Stomach (tissue), 8 donors: ENCODE measurements at regions not wholly inside any gene's neighbourhood (a gene's known extent, or its start where the extent isn't known, plus 50 kb on each side); places are given as distances from the start of the nearest gene placed in this dataset.

Experiments used
- DNase-seq, 2 donors: peaks; one replicate each; pipeline versions ENCODE4 v3.0.0 to v3.0.0-alpha.2; 2013 to 2019
- H3K27ac ChIP-seq, 5 donors: fragments of 200-600 bp in 4 of 5; sonication (generic) in 4 of 5; one replicate each; pipeline ENCODE4 v1.5.1; 2013 to 2019; ENCODE audit warnings: mild to moderate bottlenecking in 1 of 5, moderate library complexity in 1 of 5
- H3K27me3 ChIP-seq, 3 donors: fragments of 200-600 bp; sonication (generic); one replicate each; pipeline ENCODE4 v1.5.1; 2017 to 2019; ENCODE audit warnings: mixed run types in 1 of 3
- H3K36me3 ChIP-seq, 4 donors: fragments of 200-600 bp; sonication (generic); 1 replicate in 3 of 4; 2 replicates in 1 of 4; pipeline ENCODE4 v1.5.1; 2016 to 2019
- H3K4me1 ChIP-seq, 4 donors: fragments of 200-600 bp; sonication (generic); one replicate each; pipeline ENCODE4 v1.5.1; 2016 to 2019
- H3K4me3 ChIP-seq, 4 donors: fragments of 200-600 bp; sonication (generic) in 3 of 4; one replicate each; pipeline ENCODE4 v1.5.1; 2016 to 2019; ENCODE audit warnings: mild to moderate bottlenecking in 1 of 4
- H3K9me3 ChIP-seq, 4 donors: fragments of 200-600 bp; sonication (generic); one replicate each; pipeline ENCODE4 v1.5.1; 2016 to 2019
- CTCF ChIP-seq, 7 experiments: fragments of 450-650 bp in 4 of 7; fragments of 200-600 bp in 3 of 7; sonication (generic) in 3 of 7; IDR thresholded peaks; one replicate each; pipeline ENCODE4 v1.5.1; 2016 to 2019; ENCODE audit warnings: antibody characterized with exemption in 7 of 7, control low read depth in 2 of 7, mild to moderate bottlenecking in 1 of 7
- EP300 ChIP-seq: sonication (generic); formaldehyde crosslinking; IDR thresholded peaks from one replicate; pipeline ENCODE4 v1.6.1; 2017; ENCODE audit warnings: antibody characterized with exemption
- POLR2A ChIP-seq, 4 donors: fragments of 450-650 bp; IDR thresholded peaks; one replicate each; pipeline ENCODE4 v1.6.1; 2016; ENCODE audit warnings: antibody characterized with exemption in 4 of 4, control low read depth in 2 of 4, mild to moderate bottlenecking in 1 of 4, moderate library complexity in 1 of 4
- POLR2AphosphoS5 ChIP-seq, 3 donors: sonication (generic); formaldehyde crosslinking; IDR thresholded peaks; one replicate each; pipeline ENCODE4 v1.6.1; 2016; ENCODE audit warnings: antibody characterized with exemption in 3 of 3
- WGBS, 5 donors: extraction: QIAGEN DNeasy Blood & Tissue Kit in 3 of 5; methylation state at CpG; one replicate each; pipeline versions ENCODE4 v1.1.5 to v1.1.7; 2013 to 2018; 5-methylcytosine and 5-hydroxymethylcytosine counted together
- intact Hi-C: fragments of 100-400 bp; cut with DNase I; formaldehyde crosslinking; loops from one replicate; pipeline ENCODE4 v1.15.1; 2023; ENCODE audit warnings: low total_unique reads
- donor health status: healthy with polysubstance abuse.
- donor health status: Bipolar disorder and iron deficiency.
- donor health status: healthy.

GRCh38 chr7:27305854-27306253 lies 63.3 kb downstream of the EVX1 start:
- no peak for DNase-seq
- 86 to 95% (median 90%) methylated on average over 6 of the region's 6 CpGs for WGBS, 5 donors
- no peaks in the 10 kb centered on the region for H3K36me3 ChIP-seq
- H3K9me3 ChIP-seq: no peaks in the 10 kb centered on the region
- H3K4me1 ChIP-seq: no peaks in the 10 kb centered on the region
- TF ChIP-seq EP300: no peak
- no peak for TF ChIP-seq POLR2AphosphoS5 (IDR thresholded peaks at IDR 0.05)
- TF ChIP-seq POLR2A (IDR thresholded peaks at IDR 0.05): no peak
- no peak for TF ChIP-seq CTCF (IDR thresholded peaks at IDR 0.05)
- no peaks in the 10 kb centered on the region for H3K27me3 ChIP-seq
- intact Hi-C loops: no loop called here
- H3K4me3 ChIP-seq: no peak overlapping the region
- H3K27ac ChIP-seq: no peak overlapping the region

GRCh38 chr7:27312820-27313219 lies 70.2 kb downstream of the EVX1 start:
- TF ChIP-seq CTCF (IDR thresholded peaks at IDR 0.05) (no peak), POLR2A (IDR thresholded peaks at IDR 0.05) (no peak), EP300 (no peak), POLR2AphosphoS5 (IDR thresholded peaks at IDR 0.05) (no peak)

GRCh38 chr7:27314111-27314510 lies 71.5 kb downstream of the EVX1 start:
- peaks cover 0 to 6% (median 5%) of the 10 kb centered on the region in 4 donors for H3K9me3 ChIP-seq
- peaks cover 0 to 5% (median 0%) of the 10 kb centered on the region in 4 donors for H3K4me1 ChIP-seq
- no peak for TF ChIP-seq POLR2A (IDR thresholded peaks at IDR 0.05)
- no peak for TF ChIP-seq CTCF (IDR thresholded peaks at IDR 0.05)
- no peak for TF ChIP-seq EP300
- TF ChIP-seq POLR2AphosphoS5 (IDR thresholded peaks at IDR 0.05): no peak
- DNase-seq: peak in 1 of 2 donors; percentile 78
- WGBS, 5 donors: 23 to 37% (median 30%) methylated on average over 3 of the region's 3 CpGs
- peaks cover 0 to 36% (median 0%) of the 10 kb centered on the region in 3 donors for H3K27me3 ChIP-seq
- H3K36me3 ChIP-seq: no peaks in the 10 kb centered on the region
- no peak overlapping the region for H3K27ac ChIP-seq
- no peak overlapping the region for H3K4me3 ChIP-seq
- intact Hi-C loops: no loop called here

More at GRCh38 chr7:27312820-27313219, 70.2 kb downstream of the EVX1 start:
- Histone ChIP-seq H3K4me3 (no peak overlapping the region), H3K4me1 (peaks cover 0 to 5% (median 0%) of the 10 kb centered on the region in 4 donors), H3K27me3 (peaks cover 0 to 36% (median 0%) of the 10 kb centered on the region in 3 donors), H3K27ac (no peak overlapping the region), H3K9me3 (no peaks in the 10 kb centered on the region), H3K36me3 (no peaks in the 10 kb centered on the region)
- DNase-seq: no peak
- 73 to 91% (median 84%) methylated on average over 4 of the region's 4 CpGs for WGBS, 5 donors
- intact Hi-C loops: no loop called here

- TF ChIP-seq CTCF (IDR thresholded peaks at IDR 0.05) (no peak), POLR2AphosphoS5 (IDR thresholded peaks at IDR 0.05) (no peak), POLR2A (IDR thresholded peaks at IDR 0.05) (no peak), EP300 (no peak)
- Histone ChIP-seq H3K36me3 (no peaks in the 10 kb centered on the region), H3K9me3 (peaks cover 0 to 11% (median 5%) of the 10 kb centered on the region in 4 donors), H3K27me3 (peaks cover 0 to 36% (median 0%) of the 10 kb centered on the region in 3 donors), H3K27ac (no peak overlapping the region), H3K4me3 (no peak overlapping the region), H3K4me1 (peaks cover 0 to 5% (median 0%) of the 10 kb centered on the region in 4 donors)
- WGBS, 5 donors: 73 to 79% (median 75%) methylated on average over 5 of the region's 5 CpGs
- intact Hi-C loops: no loop called here
- DNase-seq: no peak
These were observed 72.5 kb downstream of the EVX1 start for GRCh38 chr7:27315066-27315465.
